K562 (cell line): ENCODE measurements at regions not wholly inside any gene's neighbourhood (a gene's known extent, or its start where the extent isn't known, plus 50 kb on each side); places are given as distances from the start of the nearest gene placed in this dataset.

Experiments
- ATAC-seq: fragments of 200-7000 bp; cut with Tn5 transposase; 3 replicates; pipeline ENCODE4 v1.9.1; 2020; ENCODE audit warnings: moderate library complexity
- BruUV-seq: library from RNA; stranded (reverse); fragments of 400-500 nt; replicated peaks from 2 replicates; lab custom pipeline; 2021; lab: Mats Ljungman, UMichigan
- CTCF ChIA-PET: fragments of 300-600 bp; formaldehyde crosslinking; extraction: SDS; loops from one replicate; lab custom pipeline; 2021; ENCODE audit warnings: low intra/inter-chr PET ratio; lab: Yijun Ruan, JAX
- POLR2A ChIA-PET: fragments of 300-600, 350-650 bp; sonication (Branson Sonifier 250); formaldehyde crosslinking; extraction: SDS; loops from one replicate; lab custom pipeline; 2021; ENCODE audit warnings: antibody characterized with exemption, inconsistent platforms; lab: Yijun Ruan, JAX
- DNase-seq, 4 experiments: peaks; one replicate each; pipeline versions ENCODE4 v3.0.0 to v3.0.0-alpha.2; 2011 to 2018; ENCODE audit warnings: low spot score in 3 of 4, mixed read lengths in 3 of 4; ENCODE audit errors: extremely low read depth in 1 of 4
- FAIRE-seq: peaks from 2 replicates; lab custom pipeline; 2011; peaks lifted over from hg19 to GRCh38; lab: Jason Lieb, UNC
- H2AFZ ChIP-seq: 2 replicates; pipeline ENCODE4 v1.6.0; 2011; ENCODE audit warnings: low read depth, low read length, control low read depth, inconsistent platforms
- H3K27ac ChIP-seq: fragments of 200-600 bp; 3 replicates; pipeline ENCODE4 v1.8.0; 2011; ENCODE audit warnings: low read depth, mild to moderate bottlenecking, control low read depth, inconsistent platforms, low read length, moderate library complexity, mixed read lengths; ENCODE audit errors: extremely low read depth
- H3K27me3 ChIP-seq, 2 experiments: fragments of 300-600 bp in 1 of 2; 2 replicates in 1 of 2; 3 replicates in 1 of 2; pipeline versions ENCODE4 v1.6.0 to v1.8.0; 2011; ENCODE audit warnings: inconsistent platforms in 2 of 2, low read length in 2 of 2, mild to moderate bottlenecking in 1 of 2, mixed read lengths in 1 of 2, moderate library complexity in 1 of 2; ENCODE audit not compliant: control insufficient read depth in 2 of 2, insufficient read depth in 2 of 2
- H3K36me3 ChIP-seq: fragments of 300-600 bp; 3 replicates; pipeline ENCODE4 v1.8.0; 2011; ENCODE audit warnings: mild to moderate bottlenecking, low read length, inconsistent platforms; ENCODE audit not compliant: control insufficient read depth, insufficient read depth
- H3K4me1 ChIP-seq, 2 experiments: fragments of 200-600 bp in 1 of 2; replicated peaks in 1 of 2; 2 replicates in 1 of 2; 3 replicates in 1 of 2; pipeline versions ENCODE4 v1.5.1 to v1.8.0; 2011; ENCODE audit warnings: inconsistent platforms in 2 of 2, low read length in 2 of 2, mild to moderate bottlenecking in 1 of 2, mixed read lengths in 1 of 2, moderate library complexity in 1 of 2; ENCODE audit not compliant: control insufficient read depth in 2 of 2, insufficient read depth in 2 of 2
- H3K4me2 ChIP-seq: 2 replicates; pipeline ENCODE4 v1.6.1; 2011; ENCODE audit warnings: low read length, control low read depth, inconsistent platforms, mixed read lengths; ENCODE audit not compliant: insufficient read depth
- H3K4me3 ChIP-seq: fragments of 200-600 bp; sonication (generic), shearing (Covaris generic); 2 replicates; pipeline ENCODE4 v1.5.1; 2016; ENCODE audit warnings: control low read depth, inconsistent platforms
- H3K79me2 ChIP-seq: fragments of 200-600 bp; 3 replicates; pipeline ENCODE4 v1.8.0; 2011; ENCODE audit warnings: low read length, inconsistent platforms; ENCODE audit not compliant: control insufficient read depth, insufficient read depth
- H3K9ac ChIP-seq, 2 experiments: 2 replicates each; pipeline versions ENCODE4 v1.6.0 to v1.6.1; 2011; ENCODE audit warnings: low read depth in 2 of 2, low read length in 2 of 2, control low read depth in 1 of 2, inconsistent platforms in 1 of 2, mild to moderate bottlenecking in 1 of 2, mixed read lengths in 1 of 2; ENCODE audit not compliant: insufficient read depth in 1 of 2
- H3K9me1 ChIP-seq: one replicate; pipeline ENCODE4 v1.6.0; 2011; ENCODE audit warnings: inconsistent platforms, mild to moderate bottlenecking, low read length, moderate library complexity; ENCODE audit not compliant: control insufficient read depth, insufficient read depth
- H3K9me3 ChIP-seq: replicated peaks from 2 replicates; pipeline ENCODE4 v1.5.1; 2011; ENCODE audit warnings: low read depth, low read length, inconsistent platforms; ENCODE audit not compliant: control insufficient read depth, insufficient read depth
- H4K20me1 ChIP-seq: replicated peaks from 2 replicates; pipeline ENCODE4 v1.6.1; 2011; ENCODE audit warnings: low read length, inconsistent platforms, mixed read lengths; ENCODE audit not compliant: control insufficient read depth, insufficient read depth
- CSDE1 ChIP-seq, 2 experiments: fragments of 450-650 bp; IDR thresholded peaks; 2 replicates each; pipeline ENCODE4 v1.6.1; 2016; ENCODE audit warnings: mild to moderate bottlenecking in 1 of 2
- MYBL2 ChIP-seq, 2 experiments: fragments of 450-650 bp in 1 of 2; sonication (generic) in 1 of 2; formaldehyde crosslinking in 1 of 2; IDR thresholded peaks; 2 replicates each; pipeline versions ENCODE4 v1.6.1 to v1.8.1; 2017 to 2022; ENCODE audit warnings: borderline replicate concordance in 1 of 2, inconsistent platforms in 1 of 2, low read depth in 1 of 2, mild to moderate bottlenecking in 1 of 2, missing genetic modification reagents in 1 of 2, moderate library complexity in 1 of 2
- RB1 ChIP-seq: fragments of 450-650 bp; IDR thresholded peaks from 2 replicates; pipeline ENCODE4 v1.6.1; 2017; ENCODE audit warnings: low read depth, mild to moderate bottlenecking
- SOX6 ChIP-seq: fragments of 450-650 bp; IDR thresholded peaks from 2 replicates; pipeline ENCODE4 v1.6.1; 2014; ENCODE audit warnings: mild to moderate bottlenecking
- TAF15 ChIP-seq: fragments of 200-400 bp; formaldehyde crosslinking; IDR thresholded peaks from 2 replicates; pipeline ENCODE4 v1.6.1; 2017; ENCODE audit warnings: mild to moderate bottlenecking, low read depth, low read length, moderate library complexity
- TRIM24 ChIP-seq, 2 experiments: fragments of 450-650 bp; IDR thresholded peaks; 2 replicates each; pipeline ENCODE4 v1.6.1; 2016
- ZNF644 ChIP-seq: fragments of 200-800 bp; sonication (Bioruptor generic); IDR thresholded peaks from 2 replicates; pipeline ENCODE4 v1.6.1; 2016; ENCODE audit warnings: low read depth, missing genetic modification characterization, missing compliant biosample characterization
- ZNF668 ChIP-seq: fragments of 250-450 bp; sonication (Bioruptor Pico); IDR thresholded peaks from 2 replicates; pipeline ENCODE4 v1.8.0; 2022; ENCODE audit warnings: mild to moderate bottlenecking, inconsistent platforms
- WGBS: fragments of 100-300 bp; shearing (Covaris generic); methylation state at CpG from one replicate; pipeline ENCODE4 v1.1.6; 2016; ENCODE audit warnings: low coverage, mixed read lengths; ENCODE audit not compliant: insufficient coverage; ENCODE audit errors: missing lambda C conversion rate; 5-methylcytosine and 5-hydroxymethylcytosine counted together
- in situ Hi-C: fragments of 300-500 bp; cut with MboI; formaldehyde crosslinking; loops from 4 replicates; pipeline ENCODE4 v1.15.0; 2018; ENCODE audit warnings: inconsistent platforms, mixed read lengths
- intact Hi-C: fragments of 100-400 bp; cut with micrococcal nuclease; formaldehyde crosslinking; loops from 2 replicates; pipeline ENCODE4 v1.14.2; 2022
- TF ChIP-seq, protein P1 (sequence below): sonication (generic); formaldehyde crosslinking; IDR thresholded peaks from 2 replicates; pipeline ENCODE4 v1.8.0; 2022; ENCODE audit warnings: mild to moderate bottlenecking, missing genetic modification reagents

DNA sequence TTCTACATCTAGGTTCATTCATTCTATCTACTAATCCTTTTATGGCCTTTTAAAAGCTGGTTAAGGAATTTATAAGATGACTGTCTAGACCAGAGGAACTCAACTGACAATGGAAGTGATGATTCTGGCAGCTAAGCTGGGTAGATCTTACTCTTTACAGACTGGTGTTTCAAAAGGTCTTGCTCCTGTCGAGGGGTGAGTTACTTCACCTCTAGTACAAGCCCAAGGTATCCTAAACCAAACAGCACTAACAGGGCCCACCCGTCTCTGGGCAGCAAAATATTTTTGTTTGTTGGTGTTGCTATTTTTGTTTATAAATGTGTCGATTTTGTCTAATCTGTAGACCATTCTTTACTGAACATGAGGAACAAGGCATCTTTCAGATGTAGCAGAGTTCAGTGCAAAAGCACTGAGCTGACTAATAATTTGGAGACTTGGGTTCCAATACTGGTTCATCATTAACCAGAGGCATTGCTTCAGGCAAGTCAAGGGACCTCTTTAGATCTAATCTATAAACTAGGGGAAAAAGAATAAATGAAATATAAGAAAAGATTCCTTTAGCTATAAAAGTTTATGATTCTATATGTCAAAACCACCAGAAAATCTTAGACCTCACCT lies 90.3 kb upstream of the FRG1 start:
- H2AFZ ChIP-seq: no peak overlapping the region
- intact Hi-C loops: no loop called here
- H3K27ac ChIP-seq: no peak overlapping the region
- TF ChIP-seq CSDE1 (IDR thresholded peaks at IDR 0.05): no peak
- no peak for TF ChIP-seq SOX6
- TF ChIP-seq TAF15: no peak
- no peak for TF ChIP-seq RB1
- no peaks in the 10 kb centered on the region for H4K20me1 ChIP-seq
- H3K79me2 ChIP-seq: no peaks in the 10 kb centered on the region
- H3K9me1 ChIP-seq: no peaks in the 10 kb centered on the region
- WGBS: 0% methylated on average over 3 of the region's 3 CpGs
- H3K27me3 ChIP-seq: no peaks in the 10 kb centered on the region
- FAIRE-seq: no peak
- H3K4me2 ChIP-seq: no peak overlapping the region
- no TSS peak for BruUV-seq
- CTCF ChIA-PET: no interaction called here
- no peaks in the 10 kb centered on the region for H3K4me1 ChIP-seq
- POLR2A ChIA-PET: no interaction called here
- no peaks in the 10 kb centered on the region for H3K9me3 ChIP-seq
- no peaks in the 10 kb centered on the region for H3K36me3 ChIP-seq
- no peak overlapping the region for H3K4me3 ChIP-seq
- ATAC-seq: no peak
- in situ Hi-C loops: no loop called here
- no peak for DNase-seq
- no peak overlapping the region for H3K9ac ChIP-seq

DNA sequence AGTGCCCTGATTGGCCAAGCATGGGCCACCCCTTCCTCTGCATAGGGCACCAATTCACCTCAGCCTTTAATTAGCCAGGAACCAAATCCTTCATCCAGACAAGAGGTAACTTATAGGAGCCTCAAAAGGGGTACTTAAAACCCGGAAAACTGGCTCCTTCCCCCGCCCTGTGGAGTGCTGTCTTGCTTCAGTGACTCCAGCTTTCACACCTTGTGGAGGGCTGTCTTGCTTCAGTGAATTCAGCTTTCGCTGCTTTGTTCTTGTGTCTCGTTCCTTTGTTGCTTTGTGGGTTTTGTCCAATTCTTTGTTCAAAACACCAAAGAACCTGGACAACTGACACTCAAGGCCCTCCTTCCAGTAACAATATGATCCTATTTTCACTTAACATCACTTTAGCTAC lies 82.2 kb upstream of the FRG1 start:
- no peak overlapping the region for H3K9ac ChIP-seq
- FAIRE-seq (no peak), ATAC-seq (no peak), DNase-seq (no peak)
- intact Hi-C loops (no loop called here), in situ Hi-C loops (no loop called here)
- ChIA-PET CTCF (no interaction called here), POLR2A (interaction anchor here (0.9 kb wide), 1 partner anchor 11 kb away, joined by 3 read pairs; no protein-coding TSS in a partner anchor)
- 0% methylated on average over 4 of the region's 4 CpGs for WGBS
- no peaks in the 10 kb centered on the region; a peak in 1 of 5 replicates for H3K4me1 ChIP-seq
- no peaks in the 10 kb centered on the region for H4K20me1 ChIP-seq
- H3K4me3 ChIP-seq: no peak overlapping the region
- no peaks in the 10 kb centered on the region for H3K27me3 ChIP-seq
- H3K9me3 ChIP-seq: no peaks in the 10 kb centered on the region
- no peaks in the 10 kb centered on the region for H3K36me3 ChIP-seq
- no peak overlapping the region for H3K4me2 ChIP-seq
- H3K9me1 ChIP-seq: no peaks in the 10 kb centered on the region
- H3K27ac ChIP-seq: no peak overlapping the region
- H2AFZ ChIP-seq: no peak overlapping the region
- H3K79me2 ChIP-seq: no peaks in the 10 kb centered on the region
- BruUV-seq: no TSS peak
- TF ChIP-seq TRIM24 (IDR thresholded peaks at IDR 0.05): no peak
- TF ChIP-seq MYBL2 (IDR thresholded peaks at IDR 0.05; ENCODE audit: low read depth): no peak
- TF ChIP-seq MYBL2 (CRISPR knock-in tag; IDR thresholded peaks at IDR 0.05; ENCODE audit: borderline replicate concordance): no peak
- TF ChIP-seq, protein P1, sequence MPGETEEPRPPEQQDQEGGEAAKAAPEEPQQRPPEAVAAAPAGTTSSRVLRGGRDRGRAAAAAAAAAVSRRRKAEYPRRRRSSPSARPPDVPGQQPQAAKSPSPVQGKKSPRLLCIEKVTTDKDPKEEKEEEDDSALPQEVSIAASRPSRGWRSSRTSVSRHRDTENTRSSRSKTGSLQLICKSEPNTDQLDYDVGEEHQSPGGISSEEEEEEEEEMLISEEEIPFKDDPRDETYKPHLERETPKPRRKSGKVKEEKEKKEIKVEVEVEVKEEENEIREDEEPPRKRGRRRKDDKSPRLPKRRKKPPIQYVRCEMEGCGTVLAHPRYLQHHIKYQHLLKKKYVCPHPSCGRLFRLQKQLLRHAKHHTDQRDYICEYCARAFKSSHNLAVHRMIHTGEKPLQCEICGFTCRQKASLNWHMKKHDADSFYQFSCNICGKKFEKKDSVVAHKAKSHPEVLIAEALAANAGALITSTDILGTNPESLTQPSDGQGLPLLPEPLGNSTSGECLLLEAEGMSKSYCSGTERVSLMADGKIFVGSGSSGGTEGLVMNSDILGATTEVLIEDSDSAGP (CRISPR knock-in tag): no peak
- no peak for TF ChIP-seq ZNF644 (tag)
- no peak for TF ChIP-seq ZNF668
